Hindlimb muscle (tissue), 1 donor: ENCODE measurements at regions not wholly inside any gene's neighbourhood (a gene's known extent, or its start where the extent isn't known, plus 50 kb on each side); places are given as distances from the start of the nearest gene placed in this dataset.
"Not testable (repeated sequence)": the region's sequence is repeated elsewhere in the genome, so short reads cannot be mapped to it uniquely, and the experiment has no call there.

ENCODE experiments used
- DNase-seq: peaks from one replicate; pipeline ENCODE4 v3.0.0-alpha.2; 2013

GRCh38 chr11:128153697-128154048 lies 433.7 kb downstream of the ETS1 start:
- no peak for DNase-seq

GRCh38 chr11:128152796-128153696 lies 434.3 kb downstream of the ETS1 start:
- DNase-seq: no peak

- no peak for DNase-seq
These were observed 435.6 kb downstream of the ETS1 start for GRCh38 chr11:128151780-128152179.

- no peak for DNase-seq
These were observed 436.0 kb downstream of the ETS1 start for GRCh38 chr11:128151338-128151737.

GRCh38 chr11:128148208-128148607 lies 439.1 kb downstream of the ETS1 start:
- DNase-seq: no peak

GRCh38 chr11:128146926-128147605 lies 440.3 kb downstream of the ETS1 start:
- no peak for DNase-seq

GRCh38 chr11:128140293-128140692 lies 447.1 kb downstream of the ETS1 start:
- DNase-seq: not testable (repeated sequence)

- DNase-seq: no peak
These were observed 451.9 kb downstream of the ETS1 start for GRCh38 chr11:128135451-128135850.

GRCh38 chr11:128133501-128133900 lies 453.9 kb downstream of the ETS1 start:
- DNase-seq: no peak

- no peak for DNase-seq
These were observed 457.3 kb downstream of the ETS1 start for GRCh38 chr11:128130052-128130451.

- DNase-seq: no peak
These were observed 461.6 kb downstream of the ETS1 start for GRCh38 chr11:128125723-128126122.

GRCh38 chr11:128116885-128117284 lies 470.5 kb downstream of the ETS1 start:
- DNase-seq: no peak

GRCh38 chr11:128116447-128116846 lies 470.9 kb downstream of the ETS1 start:
- no peak for DNase-seq

- no peak for DNase-seq
These were observed 481.4 kb downstream of the ETS1 start for GRCh38 chr11:128105950-128106349.

GRCh38 chr11:128105511-128105910 lies 481.8 kb downstream of the ETS1 start:
- no peak for DNase-seq

- no peak for DNase-seq
These were observed 484.0 kb downstream of the ETS1 start for GRCh38 chr11:128103278-128103873.

- no peak for DNase-seq
These were observed 488.6 kb downstream of the ETS1 start for GRCh38 chr11:128098781-128099180.

- no peak for DNase-seq
These were observed 491.8 kb downstream of the ETS1 start for GRCh38 chr11:128095466-128095981.

GRCh38 chr11:128093689-128094088 lies 493.7 kb downstream of the ETS1 start:
- no peak for DNase-seq

- no peak for DNase-seq
These were observed 497.4 kb downstream of the ETS1 start for GRCh38 chr11:128089962-128090361.

- DNase-seq: no peak
These were observed 500.6 kb downstream of the ETS1 start for GRCh38 chr11:128086794-128087193.

GRCh38 chr11:128085276-128085675 lies 502.1 kb downstream of the ETS1 start:
- no peak for DNase-seq

- DNase-seq: no peak
These were observed 504.8 kb downstream of the ETS1 start for GRCh38 chr11:128082574-128082973.
